PC-3 (cell line): ENCODE measurements at regions not wholly inside any gene's neighbourhood (a gene's known extent, or its start where the extent isn't known, plus 50 kb on each side); places are given as distances from the start of the nearest gene placed in this dataset.

Experiments
- EZH2 ChIP-seq: fragments of 300-600 bp; sonication (generic); IDR thresholded peaks from one replicate; pipeline ENCODE4 v1.6.1; 2017; ENCODE audit warnings: antibody characterized with exemption, mild to moderate bottlenecking, low read length; ENCODE audit not compliant: unreplicated experiment
- EZH2phosphoT487 ChIP-seq: fragments of 300-600 bp; sonication (generic); IDR thresholded peaks from 2 replicates; pipeline ENCODE4 v1.6.1; 2018; ENCODE audit warnings: mild to moderate bottlenecking, antibody characterized with exemption, low read length, borderline replicate concordance
- TF ChIP-seq, protein P1 (sequence below): fragments of 300-600 bp; sonication (generic); conservative IDR thresholded peaks from 2 replicates; pipeline ENCODE4 v1.5.1; 2017; ENCODE audit warnings: antibody characterized with exemption, low read depth, mild to moderate bottlenecking, low read length

DNA sequence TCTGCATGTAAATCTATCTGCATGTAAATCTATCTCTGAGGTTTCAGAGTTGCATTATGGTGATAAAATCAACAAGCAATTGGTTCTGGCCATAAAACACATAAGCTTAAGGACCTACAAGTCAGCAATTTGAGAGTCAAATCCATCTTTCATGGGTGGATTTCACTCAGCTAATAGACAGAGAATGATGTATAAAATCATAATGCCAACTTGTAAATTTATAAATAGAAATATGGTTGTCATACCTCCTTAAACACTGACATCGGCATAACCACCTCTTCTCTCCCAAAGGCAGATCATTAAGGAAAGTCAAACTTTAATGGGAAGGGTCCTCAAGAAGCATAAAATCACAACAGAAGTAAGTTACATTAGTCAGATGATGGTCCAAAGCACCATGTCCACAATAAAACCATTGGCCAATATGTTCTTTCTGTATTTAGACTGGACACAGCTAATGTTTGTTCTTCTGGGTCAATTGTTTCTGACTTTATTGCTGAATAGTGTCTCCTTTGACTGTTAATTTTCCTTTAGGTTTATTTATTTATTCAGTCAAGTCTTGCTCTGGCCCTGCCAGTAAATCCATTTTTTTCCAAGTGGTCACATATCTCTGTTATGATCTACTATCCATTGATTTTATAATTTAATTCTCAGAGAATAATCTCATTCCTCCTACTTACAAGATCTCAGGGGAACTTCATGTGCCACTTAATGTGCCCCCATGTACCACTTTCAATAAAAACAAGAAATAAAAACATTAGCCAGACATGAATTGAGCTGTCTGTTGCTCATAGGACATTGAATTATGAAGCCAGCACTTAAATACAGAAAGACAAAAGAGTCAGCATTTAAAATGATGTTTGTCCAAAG lies 382.9 kb upstream of the IRAK1BP1 start:
- TF ChIP-seq, protein P1, sequence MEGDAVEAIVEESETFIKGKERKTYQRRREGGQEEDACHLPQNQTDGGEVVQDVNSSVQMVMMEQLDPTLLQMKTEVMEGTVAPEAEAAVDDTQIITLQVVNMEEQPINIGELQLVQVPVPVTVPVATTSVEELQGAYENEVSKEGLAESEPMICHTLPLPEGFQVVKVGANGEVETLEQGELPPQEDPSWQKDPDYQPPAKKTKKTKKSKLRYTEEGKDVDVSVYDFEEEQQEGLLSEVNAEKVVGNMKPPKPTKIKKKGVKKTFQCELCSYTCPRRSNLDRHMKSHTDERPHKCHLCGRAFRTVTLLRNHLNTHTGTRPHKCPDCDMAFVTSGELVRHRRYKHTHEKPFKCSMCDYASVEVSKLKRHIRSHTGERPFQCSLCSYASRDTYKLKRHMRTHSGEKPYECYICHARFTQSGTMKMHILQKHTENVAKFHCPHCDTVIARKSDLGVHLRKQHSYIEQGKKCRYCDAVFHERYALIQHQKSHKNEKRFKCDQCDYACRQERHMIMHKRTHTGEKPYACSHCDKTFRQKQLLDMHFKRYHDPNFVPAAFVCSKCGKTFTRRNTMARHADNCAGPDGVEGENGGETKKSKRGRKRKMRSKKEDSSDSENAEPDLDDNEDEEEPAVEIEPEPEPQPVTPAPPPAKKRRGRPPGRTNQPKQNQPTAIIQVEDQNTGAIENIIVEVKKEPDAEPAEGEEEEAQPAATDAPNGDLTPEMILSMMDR = no peak
- TF ChIP-seq EZH2phosphoT487 = no peak
- no peak for TF ChIP-seq EZH2
